Activated CD8-positive, alpha-beta T cell treated with anti-CD3 and anti-CD28 coated beads for 36 hours (primary cell): ENCODE measurements at regions not wholly inside any gene's neighbourhood (a gene's known extent, or its start where the extent isn't known, plus 50 kb on each side); places are given as distances from the start of the nearest gene placed in this dataset.

Source experiments
- ATAC-seq: fragments of 200-7000 bp; cut with Tn5 transposase; one replicate; pipeline ENCODE4 v1.10.0; 2021; ENCODE audit warnings: mild to moderate bottlenecking, moderate library complexity
- CTCF ChIA-PET: fragments of 350-600 bp; sonication (Branson Sonifier 250); formaldehyde crosslinking; loops from one replicate; lab custom pipeline; 2021; ENCODE audit warnings: antibody characterized with exemption; lab: Charles Lee
- POLR2A ChIA-PET: fragments of 350-600 bp; sonication (Branson Sonifier 250); formaldehyde crosslinking; loops from one replicate; lab custom pipeline; 2021; ENCODE audit warnings: antibody characterized with exemption; lab: Charles Lee
- DNase-seq: peaks from one replicate; pipeline ENCODE4 v3.0.0-alpha.2; 2020
- H3K27ac Mint-ChIP-seq: one replicate; pipeline ENCODE4 v1.8.0; 2021; ENCODE audit warnings: mild to moderate bottlenecking, mixed read lengths
- H3K27me3 Mint-ChIP-seq: one replicate; pipeline ENCODE4 v1.8.0; 2021; ENCODE audit warnings: mixed read lengths
- H3K36me3 Mint-ChIP-seq: one replicate; pipeline ENCODE4 v1.8.0; 2021; ENCODE audit warnings: low read depth, mixed read lengths
- H3K4me1 Mint-ChIP-seq: one replicate; pipeline ENCODE4 v1.8.0; 2021; ENCODE audit warnings: low read depth, mixed read lengths
- H3K4me3 Mint-ChIP-seq: one replicate; pipeline ENCODE4 v1.8.0; 2021; ENCODE audit warnings: mild to moderate bottlenecking, moderate library complexity, mixed read lengths
- H3K9me3 Mint-ChIP-seq: one replicate; pipeline ENCODE4 v1.8.0; 2021; ENCODE audit warnings: mixed read lengths
- intact Hi-C: fragments of 100-400 bp; cut with micrococcal nuclease; formaldehyde crosslinking; loops from one replicate; pipeline ENCODE4 v1.10.0; 2022
- TF ChIP-seq, protein P1 (sequence below): fragments of 200-600 bp; IDR thresholded peaks from one replicate; pipeline ENCODE4 v1.8.0; 2022; ENCODE audit warnings: antibody characterized with exemption, mild to moderate bottlenecking

- CTCF ChIA-PET, result no interaction called here
- TF ChIP-seq, protein P1, sequence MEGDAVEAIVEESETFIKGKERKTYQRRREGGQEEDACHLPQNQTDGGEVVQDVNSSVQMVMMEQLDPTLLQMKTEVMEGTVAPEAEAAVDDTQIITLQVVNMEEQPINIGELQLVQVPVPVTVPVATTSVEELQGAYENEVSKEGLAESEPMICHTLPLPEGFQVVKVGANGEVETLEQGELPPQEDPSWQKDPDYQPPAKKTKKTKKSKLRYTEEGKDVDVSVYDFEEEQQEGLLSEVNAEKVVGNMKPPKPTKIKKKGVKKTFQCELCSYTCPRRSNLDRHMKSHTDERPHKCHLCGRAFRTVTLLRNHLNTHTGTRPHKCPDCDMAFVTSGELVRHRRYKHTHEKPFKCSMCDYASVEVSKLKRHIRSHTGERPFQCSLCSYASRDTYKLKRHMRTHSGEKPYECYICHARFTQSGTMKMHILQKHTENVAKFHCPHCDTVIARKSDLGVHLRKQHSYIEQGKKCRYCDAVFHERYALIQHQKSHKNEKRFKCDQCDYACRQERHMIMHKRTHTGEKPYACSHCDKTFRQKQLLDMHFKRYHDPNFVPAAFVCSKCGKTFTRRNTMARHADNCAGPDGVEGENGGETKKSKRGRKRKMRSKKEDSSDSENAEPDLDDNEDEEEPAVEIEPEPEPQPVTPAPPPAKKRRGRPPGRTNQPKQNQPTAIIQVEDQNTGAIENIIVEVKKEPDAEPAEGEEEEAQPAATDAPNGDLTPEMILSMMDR, result no peak
These were observed 262.9 kb downstream of the PLA2G4A start for GRCh38 chr1:187091666-187092065.

GRCh38 chr1:187092104-187092503, 263.4 kb downstream of the PLA2G4A start:
- intact Hi-C loops, result no loop called here
- no peaks in the 10 kb centered on the region for H3K27me3 Mint-ChIP-seq
- ChIA-PET POLR2A (interaction anchor here (0.7 to 1.1 kb wide), 2 partner anchors 19 to 40 kb away, joined by 3 to 4 read pairs; no protein-coding TSS in a partner anchor), CTCF (no interaction called here)
- peaks cover 9% of the 10 kb centered on the region for H3K4me1 Mint-ChIP-seq
- DNase-seq (peak; percentile 16), ATAC-seq (peak; percentile 61)
- TF ChIP-seq, protein P1, result no peak
- no peaks in the 10 kb centered on the region for H3K36me3 Mint-ChIP-seq
- peak overlapping the region; percentile 18 for H3K27ac Mint-ChIP-seq
- H3K9me3 Mint-ChIP-seq, result peaks cover 5% of the 10 kb centered on the region
- H3K4me3 Mint-ChIP-seq, result no peak overlapping the region

More at GRCh38 chr1:187091666-187092065, 262.9 kb downstream of the PLA2G4A start:
- Mint-ChIP-seq H3K36me3 (no peaks in the 10 kb centered on the region), H3K27me3 (no peaks in the 10 kb centered on the region), H3K27ac (no peak overlapping the region), H3K4me3 (no peak overlapping the region), H3K9me3 (peaks cover 5% of the 10 kb centered on the region), H3K4me1 (peaks cover 9% of the 10 kb centered on the region)
- DNase-seq, result no peak
- no peak for ATAC-seq
- intact Hi-C loops, result no loop called here
- POLR2A ChIA-PET, result interaction anchor here (0.7 to 1.1 kb wide), 2 partner anchors 18 to 40 kb away, joined by 3 to 4 read pairs; no protein-coding TSS in a partner anchor

- H3K36me3 Mint-ChIP-seq, result no peaks in the 10 kb centered on the region
- H3K27me3 Mint-ChIP-seq, result no peaks in the 10 kb centered on the region
- peaks cover 2% of the 10 kb centered on the region for H3K9me3 Mint-ChIP-seq
- H3K4me3 Mint-ChIP-seq, result no peak overlapping the region
- POLR2A ChIA-PET, result no interaction called here
- DNase-seq (no peak), ATAC-seq (no peak)
- CTCF ChIA-PET, result no interaction called here
- TF ChIP-seq, protein P1, result no peak
- intact Hi-C loops, result no loop called here
- H3K4me1 Mint-ChIP-seq, result peaks cover 9% of the 10 kb centered on the region
- H3K27ac Mint-ChIP-seq, result no peak overlapping the region
These were observed 267.9 kb downstream of the PLA2G4A start for GRCh38 chr1:187096689-187097088.

DNA sequence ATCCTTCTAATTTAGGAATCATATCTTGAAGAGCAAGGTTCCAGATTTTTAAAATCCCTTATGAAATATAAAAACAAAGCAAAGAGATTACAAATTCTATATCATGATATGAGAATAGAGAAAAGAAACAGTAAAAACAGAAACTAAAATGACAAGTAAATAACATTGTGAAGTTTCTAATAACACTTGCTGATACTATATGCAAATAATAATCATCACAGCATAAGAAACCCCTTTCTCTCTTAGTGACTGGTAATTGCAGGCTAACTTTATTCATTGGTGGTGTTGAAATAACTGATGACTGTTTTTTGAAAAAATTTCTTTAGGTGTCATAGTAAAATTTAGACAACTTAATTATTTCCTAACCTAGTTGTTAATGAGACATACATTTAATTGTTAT, 281.6 kb downstream of the PLA2G4A start:
- ChIA-PET POLR2A (no interaction called here), CTCF (no interaction called here)
- TF ChIP-seq, protein P1, result no peak
- Mint-ChIP-seq H3K27me3 (no peaks in the 10 kb centered on the region), H3K27ac (no peak overlapping the region), H3K36me3 (no peaks in the 10 kb centered on the region), H3K4me1 (no peaks in the 10 kb centered on the region), H3K4me3 (no peak overlapping the region), H3K9me3 (peaks cover 2% of the 10 kb centered on the region)
- intact Hi-C loops, result no loop called here
- no peak for ATAC-seq
- DNase-seq, result no peak

DNA sequence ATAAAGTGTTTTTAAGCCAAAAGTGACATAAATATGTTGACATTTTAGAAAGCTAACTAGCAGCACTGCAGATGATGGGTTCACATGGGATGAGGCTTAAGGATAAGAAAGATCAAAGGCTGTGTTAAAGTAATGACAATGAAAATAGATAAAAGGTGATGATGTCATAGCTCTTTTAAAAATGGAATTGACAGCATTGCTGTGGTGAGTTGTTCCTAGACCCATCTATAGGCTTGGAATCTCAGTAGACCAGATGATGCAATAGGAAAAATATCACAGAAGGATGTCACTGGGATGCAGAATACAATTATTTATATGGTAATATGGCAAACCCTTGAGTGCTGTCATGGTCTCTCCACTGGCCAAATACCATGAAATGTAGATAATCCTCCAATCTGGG, 286.0 kb downstream of the PLA2G4A start:
- Mint-ChIP-seq H3K9me3 (peaks cover 2% of the 10 kb centered on the region), H3K36me3 (no peaks in the 10 kb centered on the region), H3K27ac (no peak overlapping the region), H3K27me3 (no peaks in the 10 kb centered on the region), H3K4me1 (no peaks in the 10 kb centered on the region), H3K4me3 (no peak overlapping the region)
- TF ChIP-seq, protein P1, result no peak
- DNase-seq, result no peak
- intact Hi-C loops, result no loop called here
- no peak for ATAC-seq
- POLR2A ChIA-PET, result no interaction called here
- CTCF ChIA-PET, result no interaction called here
